Retinal pigment epithelial cell (primary cell): ENCODE measurements at regions not wholly inside any gene's neighbourhood (a gene's known extent, or its start where the extent isn't known, plus 50 kb on each side); places are given as distances from the start of the nearest gene placed in this dataset.
"Not testable (repeated sequence)": the region's sequence is repeated elsewhere in the genome, so short reads cannot be mapped to it uniquely, and the experiment has no call there.

Experiments used
- DNase-seq: peaks from one replicate; pipeline ENCODE4 v3.0.0-alpha.2; 2010; ENCODE audit warnings: low read depth
- H3K4me3 ChIP-seq: 2 replicates; pipeline ENCODE4 v1.5.1; 2011; ENCODE audit warnings: mild to moderate bottlenecking, low read length, control low read depth, moderate library complexity
- CTCF ChIP-seq: conservative IDR thresholded peaks from 2 replicates; pipeline ENCODE4 v1.5.1; 2011; ENCODE audit warnings: low read depth, low read length, control low read depth, inconsistent platforms

DNA sequence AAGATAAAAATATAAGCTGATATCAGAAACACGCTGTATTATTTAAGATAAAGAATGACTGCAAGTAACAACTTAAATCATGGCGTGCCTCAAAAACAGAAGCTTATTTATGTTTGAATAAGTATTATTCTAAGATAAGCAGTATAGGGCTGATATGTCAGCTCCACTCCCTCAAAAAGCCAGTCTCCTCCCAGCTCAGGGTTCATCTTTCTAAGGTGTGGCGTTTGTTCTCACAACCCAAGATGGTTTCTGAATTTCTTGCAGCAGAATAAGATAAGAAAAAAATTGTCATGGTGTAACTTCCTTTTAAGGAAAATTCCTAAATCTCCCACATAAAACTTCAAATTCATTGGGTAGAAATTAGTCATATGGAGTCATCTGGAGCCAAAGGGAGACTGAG, 166.1 kb upstream of the POU1F1 start:
- H3K4me3 ChIP-seq, result no peak overlapping the region
- no peak for TF ChIP-seq CTCF
- DNase-seq, result no peak

DNA sequence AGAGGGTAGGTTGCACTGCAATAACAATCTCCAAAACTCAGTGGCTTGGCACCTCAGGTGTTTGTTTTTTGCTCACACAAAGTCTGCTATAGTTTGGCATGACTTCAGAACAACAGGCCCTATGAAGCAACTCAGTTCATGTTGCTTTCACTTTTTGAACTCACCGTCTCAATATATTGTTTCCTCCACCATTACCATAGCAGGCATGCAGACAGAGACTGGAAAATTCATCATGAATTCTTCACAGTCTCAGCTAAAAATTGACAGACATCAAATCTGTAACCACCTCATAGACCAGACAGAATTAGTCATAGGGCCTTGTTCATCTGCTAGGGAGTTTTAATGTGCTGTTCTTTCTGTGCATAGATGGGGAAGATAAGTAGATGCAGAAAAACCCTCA, 161.4 kb upstream of the POU1F1 start:
- no peak overlapping the region for H3K4me3 ChIP-seq
- no peak for DNase-seq
- no peak for TF ChIP-seq CTCF

- H3K4me3 ChIP-seq, result no peak overlapping the region
- peak; percentile 42 for DNase-seq
- TF ChIP-seq CTCF, result no peak
Measured at GRCh38 chr3:87436781-87437543, 160.6 kb upstream of the POU1F1 start.

DNA sequence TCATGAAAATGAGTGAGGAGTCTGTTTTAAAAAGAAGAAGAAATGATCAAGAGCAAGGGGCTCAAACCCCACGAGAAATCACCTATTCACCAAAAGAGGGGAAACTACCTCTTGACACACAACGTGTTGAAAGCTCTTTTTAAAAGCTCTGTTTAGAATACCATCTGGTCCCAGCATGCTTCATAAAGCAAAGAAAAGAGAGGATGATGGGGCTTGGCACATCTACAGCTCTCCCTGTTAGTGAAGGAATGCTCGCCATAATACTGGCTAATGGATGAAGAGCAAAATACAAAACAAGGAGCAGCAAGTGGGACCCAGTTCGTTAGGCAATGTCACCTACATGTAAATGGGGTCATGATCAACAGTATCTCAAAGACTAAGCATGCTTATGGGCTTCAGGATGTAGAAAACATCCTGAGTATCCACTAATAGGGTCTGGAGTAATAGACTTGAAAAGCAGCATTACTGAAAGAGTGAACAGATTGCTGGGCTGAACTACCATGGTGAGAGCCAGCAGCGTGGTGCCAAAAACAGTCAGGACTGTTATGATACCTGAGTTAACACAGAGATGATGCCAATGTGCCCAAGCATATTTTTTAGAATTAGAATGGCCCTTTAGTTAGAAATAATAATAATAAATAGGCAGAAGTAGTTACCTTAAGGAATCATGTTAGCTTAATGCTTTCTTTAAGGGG, 159.7 kb upstream of the POU1F1 start:
- TF ChIP-seq CTCF, result no peak
- H3K4me3 ChIP-seq, result no peak overlapping the region
- no peak for DNase-seq

- DNase-seq, result not testable (repeated sequence)
Measured at GRCh38 chr3:87433445-87433844, 157.1 kb upstream of the POU1F1 start.

DNA sequence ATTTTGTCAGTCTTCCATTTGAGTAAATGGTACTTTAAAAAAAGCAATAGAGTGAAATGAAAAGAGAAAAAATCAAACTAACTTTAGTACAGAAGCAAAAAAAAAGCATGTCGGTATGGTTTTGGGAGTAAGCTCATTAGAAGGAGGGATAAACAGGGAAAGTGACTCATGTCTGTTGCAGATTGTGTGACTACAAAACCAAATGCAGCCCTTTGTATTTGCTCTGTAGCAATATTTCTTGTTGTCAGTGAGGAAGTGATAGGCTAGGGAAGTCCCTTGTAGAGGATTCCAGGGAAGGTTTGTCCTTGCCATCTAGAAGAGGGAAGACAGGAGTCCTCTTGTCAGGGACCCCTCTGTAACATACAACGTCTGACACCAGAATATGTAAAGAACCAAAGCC, 150.5 kb upstream of the POU1F1 start:
- DNase-seq, result no peak
- no peak for TF ChIP-seq CTCF
- no peak overlapping the region for H3K4me3 ChIP-seq

More at GRCh38 chr3:87433445-87433844, 157.1 kb upstream of the POU1F1 start:
- H3K4me3 ChIP-seq, result not testable (repeated sequence)

GRCh38 chr3:87425056-87425455, 148.7 kb upstream of the POU1F1 start:
- no peak for DNase-seq
- TF ChIP-seq CTCF, result no peak
- H3K4me3 ChIP-seq, result no peak overlapping the region
